ENCODE measurements at regions not wholly inside any gene's neighbourhood (a gene's known extent, or its start where the extent isn't known, plus 50 kb on each side); places are given as distances from the start of the nearest gene placed in this dataset.
"Not testable (repeated sequence)": the region's sequence is repeated elsewhere in the genome, so short reads cannot be mapped to it uniquely, and the experiment has no call there.

- not testable (repeated sequence) for DNase-seq (ENCODE audit: low read depth)
Measured at GRCh38 chr4:86527713-86528112, 66.4 kb upstream of the PTPN13 start.

- DNase-seq (ENCODE audit: low read depth) = no peak
Measured at GRCh38 chr4:86529436-86529835, 64.7 kb upstream of the PTPN13 start.

- DNase-seq (ENCODE audit: low read depth) = no peak
Measured at GRCh38 chr4:86530183-86530582, 63.9 kb upstream of the PTPN13 start.

- DNase-seq (ENCODE audit: low read depth) = no peak
Measured at GRCh38 chr4:86531440-86531839, 62.7 kb upstream of the PTPN13 start.

- no peak for DNase-seq (ENCODE audit: low read depth)
Measured at GRCh38 chr4:86532851-86533250, 61.3 kb upstream of the PTPN13 start.

GRCh38 chr4:86536151-86536550, 58.0 kb upstream of the PTPN13 start:
- no peak for DNase-seq (ENCODE audit: low read depth)

GRCh38 chr4:86542319-86543027, 51.6 kb upstream of the PTPN13 start:
- no peak for DNase-seq (ENCODE audit: low read depth)

GRCh38 chr4:86543080-86543479, 51.0 kb upstream of the PTPN13 start:
- no peak for DNase-seq (ENCODE audit: low read depth)

GRCh38 chr4:86543560-86544309, 50.4 kb upstream of the PTPN13 start:
- DNase-seq (ENCODE audit: low read depth) = no peak

- no peak for DNase-seq (ENCODE audit: low read depth)
Measured at GRCh38 chr4:86544310-86544966, 49.7 kb upstream of the PTPN13 start.
